Panc1 (cell line): ENCODE measurements at regions not wholly inside any gene's neighbourhood (a gene's known extent, or its start where the extent isn't known, plus 50 kb on each side); places are given as distances from the start of the nearest gene placed in this dataset.

ENCODE experiments used
- ATAC-seq: fragments of 200-7000 bp; cut with Tn5 transposase; 2 replicates; pipeline ENCODE4 v1.9.1; 2020; ENCODE audit warnings: mild to moderate bottlenecking, moderate library complexity
- BruUV-seq: library from RNA; stranded (reverse); fragments of 400-500 nt; replicated peaks from 2 replicates; lab custom pipeline; 2021; lab: Mats Ljungman, UMichigan
- CTCF ChIA-PET: fragments of 300-600 bp; sonication (Branson Sonifier 250); formaldehyde crosslinking; loops from one replicate; lab custom pipeline; 2022; ENCODE audit warnings: antibody characterized with exemption; lab: Charles Lee
- POLR2A ChIA-PET: fragments of 300-600 bp; sonication (Branson Sonifier 250); formaldehyde crosslinking; loops from one replicate; lab custom pipeline; 2022; ENCODE audit warnings: antibody characterized with exemption; lab: Charles Lee
- DNase-seq: peaks from one replicate; pipeline ENCODE4 v3.0.0-alpha.2; 2010; ENCODE audit warnings: low read depth, low spot score
- H3K27ac ChIP-seq: 2 replicates; pipeline ENCODE4 v1.5.1; 2011; ENCODE audit warnings: mild to moderate bottlenecking, low read length, inconsistent platforms
- H3K27me3 ChIP-seq: fragments of 200-500 bp; sonication (Bioruptor generic); 2 replicates; pipeline ENCODE4 v1.6.0; 2014; ENCODE audit warnings: low read length, inconsistent platforms; ENCODE audit not compliant: control insufficient read depth, insufficient read depth
- H3K36me3 ChIP-seq: fragments of 200-500 bp; sonication (Bioruptor generic); 2 replicates; pipeline ENCODE4 v1.5.1; 2014; ENCODE audit warnings: inconsistent platforms, mild to moderate bottlenecking, low read length, moderate library complexity; ENCODE audit not compliant: control insufficient read depth, insufficient read depth
- H3K4me1 ChIP-seq: 2 replicates; pipeline ENCODE4 v1.5.1; 2011; ENCODE audit warnings: inconsistent platforms, mild to moderate bottlenecking, low read length, moderate library complexity; ENCODE audit not compliant: control insufficient read depth, insufficient read depth
- H3K4me3 ChIP-seq, 2 experiments: 2 replicates each; pipeline ENCODE4 v1.5.1; 2011 to 2012; ENCODE audit warnings: low read depth in 2 of 2, low read length in 2 of 2, mild to moderate bottlenecking in 2 of 2, inconsistent platforms in 1 of 2, moderate library complexity in 1 of 2
- H3K9me3 ChIP-seq: fragments of 200-500 bp; sonication (Bioruptor generic); 2 replicates; pipeline ENCODE4 v1.5.1; 2014; ENCODE audit warnings: low read depth, mild to moderate bottlenecking, inconsistent platforms, low read length, moderate library complexity; ENCODE audit not compliant: control insufficient read depth, insufficient read depth
- POLR2AphosphoS5 ChIP-seq: IDR thresholded peaks from 2 replicates; pipeline ENCODE4 v1.6.1; 2012; ENCODE audit warnings: mild to moderate bottlenecking, low read depth, low read length, moderate library complexity
- SIN3A ChIP-seq: IDR thresholded peaks from 2 replicates; pipeline ENCODE4 v1.6.1; 2012; ENCODE audit warnings: low read depth, mild to moderate bottlenecking, low read length, moderate library complexity, borderline replicate concordance; ENCODE audit not compliant: insufficient read depth
- TCF7L2 ChIP-seq: IDR thresholded peaks from 2 replicates; pipeline ENCODE4 v1.6.1; 2011; ENCODE audit warnings: mild to moderate bottlenecking, low read depth, low read length, inconsistent platforms
- in situ Hi-C: cut with HindIII; loops from 2 replicates; pipeline ENCODE4 v1.10.0; 2016; ENCODE audit warnings: low sequenced_read_pairs, low pct_unique_long_range_greater_than_20kb
- intact Hi-C: fragments of 100-400 bp; cut with micrococcal nuclease; formaldehyde crosslinking; loops from one replicate; pipeline ENCODE4 v1.10.0; 2022; ENCODE audit not compliant: unreplicated experiment
- TF ChIP-seq, protein P1 (sequence below), 2 experiments: IDR thresholded peaks; 2 replicates each; pipeline ENCODE4 v1.6.1; 2011 to 2012; ENCODE audit warnings: low read depth in 2 of 2, control low read depth in 1 of 2, low read length in 1 of 2, mild to moderate bottlenecking in 1 of 2, moderate library complexity in 1 of 2; ENCODE audit not compliant: insufficient read depth in 1 of 2
- TF ChIP-seq, protein P2 (sequence below): fragments of 450-650 bp; IDR thresholded peaks from 2 replicates; pipeline ENCODE4 v1.5.1; 2017; ENCODE audit warnings: mild to moderate bottlenecking

DNA sequence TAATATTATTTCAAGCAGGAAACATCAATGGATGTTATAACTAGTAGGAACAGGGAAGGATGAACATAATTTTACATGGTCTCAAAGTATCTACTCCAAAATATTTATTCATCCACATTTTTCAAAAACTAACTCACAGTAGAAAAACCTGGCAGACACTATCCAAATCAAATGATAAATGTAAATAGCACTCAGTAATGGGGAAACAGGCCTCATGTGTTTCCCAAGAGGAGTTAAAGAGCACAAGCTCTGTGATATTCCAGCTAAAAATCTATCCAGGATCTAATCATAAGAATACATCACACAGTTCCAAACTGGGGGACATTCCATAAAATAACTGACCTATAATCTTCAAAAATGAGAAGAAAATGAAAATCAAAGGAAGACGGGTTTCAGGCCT, 443.1 kb downstream of the ZNF608 start:
- CTCF ChIA-PET, result no interaction called here
- intact Hi-C loops (no loop called here), in situ Hi-C loops (no loop called here)
- BruUV-seq, result no TSS peak
- Histone ChIP-seq H3K9me3 (no peaks in the 10 kb centered on the region), H3K27ac (no peak overlapping the region), H3K4me3 (no peak overlapping the region), H3K27me3 (no peaks in the 10 kb centered on the region), H3K4me1 (no peaks in the 10 kb centered on the region), H3K36me3 (no peaks in the 10 kb centered on the region)
- ATAC-seq (no peak), DNase-seq (no peak)
- POLR2A ChIA-PET, result no interaction called here
- TF ChIP-seq SIN3A (no peak), POLR2AphosphoS5 (no peak), TCF7L2 (no peak)
- TF ChIP-seq, protein P1, sequence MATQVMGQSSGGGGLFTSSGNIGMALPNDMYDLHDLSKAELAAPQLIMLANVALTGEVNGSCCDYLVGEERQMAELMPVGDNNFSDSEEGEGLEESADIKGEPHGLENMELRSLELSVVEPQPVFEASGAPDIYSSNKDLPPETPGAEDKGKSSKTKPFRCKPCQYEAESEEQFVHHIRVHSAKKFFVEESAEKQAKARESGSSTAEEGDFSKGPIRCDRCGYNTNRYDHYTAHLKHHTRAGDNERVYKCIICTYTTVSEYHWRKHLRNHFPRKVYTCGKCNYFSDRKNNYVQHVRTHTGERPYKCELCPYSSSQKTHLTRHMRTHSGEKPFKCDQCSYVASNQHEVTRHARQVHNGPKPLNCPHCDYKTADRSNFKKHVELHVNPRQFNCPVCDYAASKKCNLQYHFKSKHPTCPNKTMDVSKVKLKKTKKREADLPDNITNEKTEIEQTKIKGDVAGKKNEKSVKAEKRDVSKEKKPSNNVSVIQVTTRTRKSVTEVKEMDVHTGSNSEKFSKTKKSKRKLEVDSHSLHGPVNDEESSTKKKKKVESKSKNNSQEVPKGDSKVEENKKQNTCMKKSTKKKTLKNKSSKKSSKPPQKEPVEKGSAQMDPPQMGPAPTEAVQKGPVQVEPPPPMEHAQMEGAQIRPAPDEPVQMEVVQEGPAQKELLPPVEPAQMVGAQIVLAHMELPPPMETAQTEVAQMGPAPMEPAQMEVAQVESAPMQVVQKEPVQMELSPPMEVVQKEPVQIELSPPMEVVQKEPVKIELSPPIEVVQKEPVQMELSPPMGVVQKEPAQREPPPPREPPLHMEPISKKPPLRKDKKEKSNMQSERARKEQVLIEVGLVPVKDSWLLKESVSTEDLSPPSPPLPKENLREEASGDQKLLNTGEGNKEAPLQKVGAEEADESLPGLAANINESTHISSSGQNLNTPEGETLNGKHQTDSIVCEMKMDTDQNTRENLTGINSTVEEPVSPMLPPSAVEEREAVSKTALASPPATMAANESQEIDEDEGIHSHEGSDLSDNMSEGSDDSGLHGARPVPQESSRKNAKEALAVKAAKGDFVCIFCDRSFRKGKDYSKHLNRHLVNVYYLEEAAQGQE (IDR thresholded peaks at IDR 0.05; ENCODE audit: insufficient read depth in 1 of 2, low read depth in 2 of 2, low read length in 1 of 2), result no peak
- TF ChIP-seq, protein P2, sequence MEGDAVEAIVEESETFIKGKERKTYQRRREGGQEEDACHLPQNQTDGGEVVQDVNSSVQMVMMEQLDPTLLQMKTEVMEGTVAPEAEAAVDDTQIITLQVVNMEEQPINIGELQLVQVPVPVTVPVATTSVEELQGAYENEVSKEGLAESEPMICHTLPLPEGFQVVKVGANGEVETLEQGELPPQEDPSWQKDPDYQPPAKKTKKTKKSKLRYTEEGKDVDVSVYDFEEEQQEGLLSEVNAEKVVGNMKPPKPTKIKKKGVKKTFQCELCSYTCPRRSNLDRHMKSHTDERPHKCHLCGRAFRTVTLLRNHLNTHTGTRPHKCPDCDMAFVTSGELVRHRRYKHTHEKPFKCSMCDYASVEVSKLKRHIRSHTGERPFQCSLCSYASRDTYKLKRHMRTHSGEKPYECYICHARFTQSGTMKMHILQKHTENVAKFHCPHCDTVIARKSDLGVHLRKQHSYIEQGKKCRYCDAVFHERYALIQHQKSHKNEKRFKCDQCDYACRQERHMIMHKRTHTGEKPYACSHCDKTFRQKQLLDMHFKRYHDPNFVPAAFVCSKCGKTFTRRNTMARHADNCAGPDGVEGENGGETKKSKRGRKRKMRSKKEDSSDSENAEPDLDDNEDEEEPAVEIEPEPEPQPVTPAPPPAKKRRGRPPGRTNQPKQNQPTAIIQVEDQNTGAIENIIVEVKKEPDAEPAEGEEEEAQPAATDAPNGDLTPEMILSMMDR, result no peak

DNA sequence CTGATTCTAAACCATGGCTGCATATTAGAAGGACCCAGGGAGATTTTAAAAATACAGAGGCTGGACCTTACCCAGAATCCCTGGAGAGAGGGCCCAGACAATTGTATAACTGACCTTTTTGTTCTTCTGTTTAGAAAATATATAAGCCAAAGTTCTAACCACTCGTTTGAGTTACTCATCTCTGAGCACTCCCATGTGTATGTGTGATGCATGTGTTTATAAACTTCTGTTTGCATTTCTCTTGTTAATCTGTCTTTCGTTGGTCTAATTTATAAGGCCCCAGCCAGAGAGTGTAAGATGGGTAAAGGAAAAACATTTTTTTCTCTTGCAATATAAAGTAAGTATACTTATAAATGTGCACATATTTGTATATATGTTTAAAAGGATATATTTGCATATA, 443.9 kb downstream of the ZNF608 start:
- H3K36me3 ChIP-seq, result no peaks in the 10 kb centered on the region
- no peak overlapping the region for H3K4me3 ChIP-seq
- no peak for ATAC-seq
- H3K9me3 ChIP-seq, result no peaks in the 10 kb centered on the region
- TF ChIP-seq SIN3A (no peak), TCF7L2 (no peak), POLR2AphosphoS5 (no peak)
- TF ChIP-seq, protein P2, result no peak
- TF ChIP-seq, protein P1 (IDR thresholded peaks at IDR 0.05; ENCODE audit: insufficient read depth in 1 of 2, low read depth in 2 of 2, low read length in 1 of 2), result no peak
- BruUV-seq, result no TSS peak
- intact Hi-C loops (no loop called here), in situ Hi-C loops (no loop called here)
- no peaks in the 10 kb centered on the region for H3K4me1 ChIP-seq
- no peak overlapping the region for H3K27ac ChIP-seq
- no peaks in the 10 kb centered on the region for H3K27me3 ChIP-seq
- POLR2A ChIA-PET, result no interaction called here
- CTCF ChIA-PET, result no interaction called here
- DNase-seq, result no peak
